ENCODE measurements at regions not wholly inside any gene's neighbourhood (a gene's known extent, or its start where the extent isn't known, plus 50 kb on each side); places are given as distances from the start of the nearest gene placed in this dataset.

GRCh38 chr6:140050101-140050995 lies 675.9 kb upstream of the CITED2 start:
- WGBS (ENCODE audit: insufficient coverage), result 74% methylated on average over 9 of the region's 15 CpGs

GRCh38 chr6:140049251-140049650 lies 674.8 kb upstream of the CITED2 start:
- Histone ChIP-seq H3K36me3 (ENCODE audit: control insufficient read depth, insufficient read depth, low read length) (no peaks in the 10 kb centered on the region), H3K4me1 (ENCODE audit: control insufficient read depth, insufficient read depth, low read length) (no peaks in the 10 kb centered on the region), H3K27ac (ENCODE audit: low read depth, low read length) (no peak overlapping the region), H3K4me3 (ENCODE audit: low read depth, low read length) (no peak overlapping the region), H3K9me3 (ENCODE audit: control insufficient read depth, insufficient read depth, low read length) (no peaks in the 10 kb centered on the region), H3K27me3 (ENCODE audit: control insufficient read depth, insufficient read depth, low read length) (no peaks in the 10 kb centered on the region)
- WGBS (ENCODE audit: insufficient coverage), result no CpG with 5 or more reads among the region's 2 CpGs
- DNase-seq (ENCODE audit: low read depth in 4 of 6, low spot score in 6 of 6), result no peak

More at GRCh38 chr6:140050101-140050995, 675.9 kb upstream of the CITED2 start:
- peak in 2 of 6 donors; percentile 37 to 78 for DNase-seq (ENCODE audit: low read depth in 4 of 6, low spot score in 6 of 6)
- H3K4me1 ChIP-seq (ENCODE audit: control insufficient read depth, insufficient read depth, low read length), result no peaks in the 10 kb centered on the region
- H3K4me3 ChIP-seq (ENCODE audit: low read depth, low read length), result no peak overlapping the region
- no peaks in the 10 kb centered on the region for H3K9me3 ChIP-seq (ENCODE audit: control insufficient read depth, insufficient read depth, low read length)
- no peak overlapping the region for H3K27ac ChIP-seq (ENCODE audit: low read depth, low read length)
- H3K27me3 ChIP-seq (ENCODE audit: control insufficient read depth, insufficient read depth, low read length), result no peaks in the 10 kb centered on the region
- H3K36me3 ChIP-seq (ENCODE audit: control insufficient read depth, insufficient read depth, low read length), result no peaks in the 10 kb centered on the region

GRCh38 chr6:140048202-140048790 lies 673.8 kb upstream of the CITED2 start:
- Histone ChIP-seq H3K9me3 (ENCODE audit: control insufficient read depth, insufficient read depth, low read length) (no peaks in the 10 kb centered on the region), H3K4me3 (ENCODE audit: low read depth, low read length) (no peak overlapping the region), H3K27ac (ENCODE audit: low read depth, low read length) (no peak overlapping the region), H3K36me3 (ENCODE audit: control insufficient read depth, insufficient read depth, low read length) (no peaks in the 10 kb centered on the region), H3K4me1 (ENCODE audit: control insufficient read depth, insufficient read depth, low read length) (no peaks in the 10 kb centered on the region), H3K27me3 (ENCODE audit: control insufficient read depth, insufficient read depth, low read length) (no peaks in the 10 kb centered on the region)
- DNase-seq (ENCODE audit: low read depth in 4 of 6, low spot score in 6 of 6), result no peak
- WGBS (ENCODE audit: insufficient coverage), result no CpG with 5 or more reads among the region's 2 CpGs

GRCh38 chr6:140047321-140047720 lies 672.9 kb upstream of the CITED2 start:
- Histone ChIP-seq H3K36me3 (ENCODE audit: control insufficient read depth, insufficient read depth, low read length) (no peaks in the 10 kb centered on the region), H3K4me1 (ENCODE audit: control insufficient read depth, insufficient read depth, low read length) (no peaks in the 10 kb centered on the region), H3K27ac (ENCODE audit: low read depth, low read length) (no peak overlapping the region), H3K27me3 (ENCODE audit: control insufficient read depth, insufficient read depth, low read length) (no peaks in the 10 kb centered on the region), H3K9me3 (ENCODE audit: control insufficient read depth, insufficient read depth, low read length) (no peaks in the 10 kb centered on the region), H3K4me3 (ENCODE audit: low read depth, low read length) (no peak overlapping the region)
- no CpG with 5 or more reads among the region's 1 CpG for WGBS (ENCODE audit: insufficient coverage)
- DNase-seq (ENCODE audit: low read depth in 4 of 6, low spot score in 6 of 6), result no peak

- 100% methylated on average over 1 of the region's 3 CpGs for WGBS (ENCODE audit: insufficient coverage)
- no peaks in the 10 kb centered on the region for H3K27me3 ChIP-seq (ENCODE audit: control insufficient read depth, insufficient read depth, low read length)
- DNase-seq (ENCODE audit: low read depth in 4 of 6, low spot score in 6 of 6), result no peak
- no peak overlapping the region for H3K27ac ChIP-seq (ENCODE audit: low read depth, low read length)
- no peaks in the 10 kb centered on the region for H3K4me1 ChIP-seq (ENCODE audit: control insufficient read depth, insufficient read depth, low read length)
- H3K9me3 ChIP-seq (ENCODE audit: control insufficient read depth, insufficient read depth, low read length), result no peaks in the 10 kb centered on the region
- H3K4me3 ChIP-seq (ENCODE audit: low read depth, low read length), result no peak overlapping the region
- H3K36me3 ChIP-seq (ENCODE audit: control insufficient read depth, insufficient read depth, low read length), result no peaks in the 10 kb centered on the region
Measured at GRCh38 chr6:140046016-140046632, 671.7 kb upstream of the CITED2 start.

- no peaks in the 10 kb centered on the region for H3K36me3 ChIP-seq (ENCODE audit: control insufficient read depth, insufficient read depth, low read length)
- no peak for DNase-seq (ENCODE audit: low read depth in 4 of 6, low spot score in 6 of 6)
- H3K9me3 ChIP-seq (ENCODE audit: control insufficient read depth, insufficient read depth, low read length), result no peaks in the 10 kb centered on the region
- no peak overlapping the region for H3K4me3 ChIP-seq (ENCODE audit: low read depth, low read length)
- no CpG with 5 or more reads among the region's 1 CpG for WGBS (ENCODE audit: insufficient coverage)
- H3K4me1 ChIP-seq (ENCODE audit: control insufficient read depth, insufficient read depth, low read length), result no peaks in the 10 kb centered on the region
- no peaks in the 10 kb centered on the region for H3K27me3 ChIP-seq (ENCODE audit: control insufficient read depth, insufficient read depth, low read length)
- H3K27ac ChIP-seq (ENCODE audit: low read depth, low read length), result no peak overlapping the region
Measured at GRCh38 chr6:140045116-140045515, 670.7 kb upstream of the CITED2 start.

- H3K9me3 ChIP-seq (ENCODE audit: control insufficient read depth, insufficient read depth, low read length), result no peaks in the 10 kb centered on the region
- no peak overlapping the region for H3K27ac ChIP-seq (ENCODE audit: low read depth, low read length)
- H3K4me3 ChIP-seq (ENCODE audit: low read depth, low read length), result no peak overlapping the region
- H3K36me3 ChIP-seq (ENCODE audit: control insufficient read depth, insufficient read depth, low read length), result no peaks in the 10 kb centered on the region
- H3K27me3 ChIP-seq (ENCODE audit: control insufficient read depth, insufficient read depth, low read length), result no peaks in the 10 kb centered on the region
- no peak for DNase-seq (ENCODE audit: low read depth in 4 of 6, low spot score in 6 of 6)
- no peaks in the 10 kb centered on the region for H3K4me1 ChIP-seq (ENCODE audit: control insufficient read depth, insufficient read depth, low read length)
- WGBS (ENCODE audit: insufficient coverage), result no CpG with 5 or more reads among the region's 1 CpG
Measured at GRCh38 chr6:140044626-140045025, 670.2 kb upstream of the CITED2 start.

GRCh38 chr6:140043762-140044378 lies 669.4 kb upstream of the CITED2 start:
- no peak for DNase-seq (ENCODE audit: low read depth in 4 of 6, low spot score in 6 of 6)
- no peaks in the 10 kb centered on the region for H3K9me3 ChIP-seq (ENCODE audit: control insufficient read depth, insufficient read depth, low read length)
- H3K4me3 ChIP-seq (ENCODE audit: low read depth, low read length), result no peak overlapping the region
- no peaks in the 10 kb centered on the region for H3K4me1 ChIP-seq (ENCODE audit: control insufficient read depth, insufficient read depth, low read length)
- no peaks in the 10 kb centered on the region for H3K36me3 ChIP-seq (ENCODE audit: control insufficient read depth, insufficient read depth, low read length)
- no CpG with 5 or more reads among the region's 2 CpGs for WGBS (ENCODE audit: insufficient coverage)
- H3K27me3 ChIP-seq (ENCODE audit: control insufficient read depth, insufficient read depth, low read length), result no peaks in the 10 kb centered on the region
- no peak overlapping the region for H3K27ac ChIP-seq (ENCODE audit: low read depth, low read length)

GRCh38 chr6:140043357-140043756 lies 668.9 kb upstream of the CITED2 start:
- Histone ChIP-seq H3K27me3 (ENCODE audit: control insufficient read depth, insufficient read depth, low read length) (no peaks in the 10 kb centered on the region), H3K27ac (ENCODE audit: low read depth, low read length) (no peak overlapping the region), H3K4me3 (ENCODE audit: low read depth, low read length) (no peak overlapping the region), H3K36me3 (ENCODE audit: control insufficient read depth, insufficient read depth, low read length) (no peaks in the 10 kb centered on the region), H3K9me3 (ENCODE audit: control insufficient read depth, insufficient read depth, low read length) (no peaks in the 10 kb centered on the region), H3K4me1 (ENCODE audit: control insufficient read depth, insufficient read depth, low read length) (no peaks in the 10 kb centered on the region)
- DNase-seq (ENCODE audit: low read depth in 4 of 6, low spot score in 6 of 6), result peak in 1 of 6 donors; percentile 41
- 56% methylated on average over 1 of the region's 1 CpG for WGBS (ENCODE audit: insufficient coverage)
